ENCODE measurements at regions not wholly inside any gene's neighbourhood (a gene's known extent, or its start where the extent isn't known, plus 50 kb on each side); places are given as distances from the start of the nearest gene placed in this dataset.
A peak's percentile ranks its signal among the peaks of the same experiment; 100 is the strongest.
"Not testable (repeated sequence)": the region's sequence is repeated elsewhere in the genome, so short reads cannot be mapped to it uniquely, and the experiment has no call there.

- no peak for DNase-seq (ENCODE audit: low spot score)
These were observed 114.4 kb upstream of the SLC35F3 start for GRCh38 chr1:233790121-233790520.

- peak; percentile 93 for DNase-seq (ENCODE audit: low spot score)
These were observed 113.7 kb upstream of the SLC35F3 start for GRCh38 chr1:233790662-233791371.

- DNase-seq (ENCODE audit: low spot score): no peak
These were observed 113.1 kb upstream of the SLC35F3 start for GRCh38 chr1:233791372-233791703.

- no peak for DNase-seq (ENCODE audit: low spot score)
These were observed 112.8 kb upstream of the SLC35F3 start for GRCh38 chr1:233791721-233792120.

GRCh38 chr1:233794863-233795262 is 109.6 kb upstream of the SLC35F3 start:
- DNase-seq (ENCODE audit: low spot score): no peak

GRCh38 chr1:233796146-233796783 is 108.2 kb upstream of the SLC35F3 start:
- no peak for DNase-seq (ENCODE audit: low spot score)

GRCh38 chr1:233802611-233803010 is 101.9 kb upstream of the SLC35F3 start:
- no peak for DNase-seq (ENCODE audit: low spot score)

- DNase-seq (ENCODE audit: low spot score): no peak
These were observed 98.7 kb upstream of the SLC35F3 start for GRCh38 chr1:233805786-233806185.

- DNase-seq (ENCODE audit: low spot score): no peak
These were observed 89.1 kb upstream of the SLC35F3 start for GRCh38 chr1:233815357-233815756.

GRCh38 chr1:233815865-233816264 is 88.6 kb upstream of the SLC35F3 start:
- DNase-seq (ENCODE audit: low spot score): no peak

GRCh38 chr1:233816348-233816747 is 88.1 kb upstream of the SLC35F3 start:
- no peak for DNase-seq (ENCODE audit: low spot score)

GRCh38 chr1:233819042-233819441 is 85.4 kb upstream of the SLC35F3 start:
- DNase-seq (ENCODE audit: low spot score): no peak

GRCh38 chr1:233824179-233824578 is 80.3 kb upstream of the SLC35F3 start:
- not testable (repeated sequence) for DNase-seq (ENCODE audit: low spot score)

- not testable (repeated sequence) for DNase-seq (ENCODE audit: low spot score)
These were observed 76.5 kb upstream of the SLC35F3 start for GRCh38 chr1:233827937-233828336.

GRCh38 chr1:233828480-233828879 is 76.0 kb upstream of the SLC35F3 start:
- DNase-seq (ENCODE audit: low spot score): no peak

- DNase-seq (ENCODE audit: low spot score): no peak
These were observed 69.9 kb upstream of the SLC35F3 start for GRCh38 chr1:233834609-233835008.

GRCh38 chr1:233838207-233838606 is 66.3 kb upstream of the SLC35F3 start:
- DNase-seq (ENCODE audit: low spot score): not testable (repeated sequence)

- DNase-seq (ENCODE audit: low spot score): no peak
These were observed 60.8 kb upstream of the SLC35F3 start for GRCh38 chr1:233843525-233844204.

- DNase-seq (ENCODE audit: low spot score): no peak
These were observed 60.2 kb upstream of the SLC35F3 start for GRCh38 chr1:233844275-233844674.

- no peak for DNase-seq (ENCODE audit: low spot score)
These were observed 59.8 kb upstream of the SLC35F3 start for GRCh38 chr1:233844692-233845091.

All from COLO829 (cell line).